G401.6 (cell line): ENCODE measurements at regions not wholly inside any gene's neighbourhood (a gene's known extent, or its start where the extent isn't known, plus 50 kb on each side); places are given as distances from the start of the nearest gene placed in this dataset.

Source experiments
- FAIRE-seq: peaks from 2 replicates; lab custom pipeline; 2012; peaks lifted over from hg19 to GRCh38; lab: Jason Lieb, UNC

DNA sequence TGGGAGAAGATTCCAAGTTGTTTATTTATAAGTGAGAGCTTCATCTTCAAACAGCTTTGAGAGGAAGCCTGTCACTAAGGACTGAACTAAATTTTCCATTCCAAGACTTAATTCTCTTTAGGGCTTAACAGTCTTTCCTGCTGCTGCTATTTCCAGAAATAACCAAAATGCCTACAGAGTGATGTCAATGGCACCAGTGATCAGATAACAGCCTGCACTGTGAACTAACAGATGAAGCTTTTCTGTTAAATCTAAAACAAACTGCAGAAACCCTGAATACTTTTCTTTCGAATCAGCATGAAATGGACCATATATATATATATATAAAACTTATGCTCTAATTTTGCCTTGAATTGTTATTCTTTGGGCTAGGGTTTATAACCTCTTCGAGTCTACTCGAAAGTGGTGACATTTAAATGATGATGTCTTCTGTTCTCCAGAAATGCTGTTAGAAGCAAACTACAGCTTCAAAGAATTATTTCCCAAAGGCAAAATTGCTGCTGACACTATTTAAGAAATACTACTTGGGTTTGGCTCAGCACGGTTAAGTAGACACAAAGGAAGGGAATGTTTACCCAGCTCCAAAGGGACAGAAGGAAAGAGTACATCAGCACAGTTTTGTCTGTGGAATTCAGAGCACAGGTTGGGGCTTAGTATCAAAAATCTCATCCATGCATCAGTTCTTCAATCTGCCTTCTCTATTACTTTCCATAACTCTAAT is 238.5 kb upstream of the LRRN1 start:
- FAIRE-seq, result no peak

DNA sequence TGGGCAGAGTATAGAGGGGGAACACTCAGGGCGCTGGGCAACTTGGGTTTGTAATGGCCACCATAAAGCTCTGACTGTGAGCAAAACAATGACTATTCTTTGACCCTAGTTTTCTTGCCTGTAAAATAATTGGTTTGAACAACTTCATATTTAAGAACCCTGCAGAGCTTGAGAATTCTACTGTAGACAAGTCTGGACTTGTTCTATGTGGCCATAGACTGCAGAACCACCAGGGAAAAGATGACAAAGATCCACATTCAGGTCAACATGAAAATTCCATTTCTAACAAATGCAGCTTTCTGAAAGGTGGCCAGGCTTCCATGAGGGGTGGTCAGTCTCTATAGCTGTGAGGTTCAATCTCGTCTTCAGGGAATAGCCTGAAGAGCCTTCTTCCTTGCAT is 239.4 kb upstream of the LRRN1 start:
- FAIRE-seq, result no peak

DNA sequence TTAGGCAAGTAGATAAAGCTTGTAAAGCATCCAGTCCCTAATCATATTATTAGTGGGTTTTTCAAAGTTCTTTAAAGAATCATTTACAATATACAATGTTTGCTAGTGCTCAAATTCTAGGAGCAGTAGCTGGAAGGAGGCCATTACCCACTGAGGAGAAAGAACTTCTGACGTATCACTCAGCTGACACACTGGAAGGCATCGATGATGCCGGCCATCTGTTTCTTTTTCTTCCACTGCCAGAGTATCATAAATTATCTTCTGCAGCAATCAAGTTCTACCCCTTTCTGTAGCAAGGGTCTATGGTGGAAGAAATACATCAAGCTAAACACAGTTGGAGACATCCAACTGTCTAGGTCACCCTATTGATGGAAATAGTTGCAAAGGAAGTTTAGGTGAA is 243.2 kb upstream of the LRRN1 start:
- no peak for FAIRE-seq

DNA sequence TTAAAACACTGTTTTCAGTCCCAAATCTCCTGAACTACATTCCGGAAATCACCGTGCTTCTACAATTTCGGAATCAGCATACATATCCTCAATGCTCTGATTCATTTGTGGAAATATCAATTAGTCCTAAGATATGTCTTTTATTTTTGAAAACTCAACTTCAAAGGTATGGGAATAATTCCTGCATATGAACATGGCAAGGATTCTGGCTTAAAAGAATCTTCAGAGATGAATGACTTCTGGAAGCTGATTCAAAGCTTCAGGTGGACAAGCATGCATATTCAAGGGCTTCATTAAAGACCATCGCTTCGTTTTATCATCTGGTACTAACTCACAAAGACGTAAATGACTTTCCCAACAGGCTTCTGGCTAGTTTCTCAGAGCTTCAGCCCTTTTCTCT is 246.0 kb upstream of the LRRN1 start:
- no peak for FAIRE-seq

DNA sequence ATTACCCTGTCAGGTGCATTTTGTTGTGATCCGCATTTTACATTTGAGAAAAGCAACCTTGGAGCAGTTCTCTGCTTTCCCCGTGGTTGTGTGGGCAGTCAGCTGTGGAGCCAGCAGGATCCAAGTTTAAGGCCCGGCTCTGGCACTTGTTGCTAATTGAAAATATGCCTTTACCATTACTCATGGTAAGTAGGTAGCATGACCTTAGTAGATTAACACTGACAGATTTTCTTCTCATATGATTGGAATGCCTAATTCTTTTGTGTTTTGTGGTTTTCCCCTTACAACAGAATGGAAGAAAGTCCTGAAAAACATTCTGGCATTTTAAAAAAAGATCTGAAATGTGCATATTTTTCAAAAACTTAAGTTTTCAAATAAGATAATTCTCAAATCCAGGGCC is 246.5 kb upstream of the LRRN1 start:
- FAIRE-seq, result no peak

DNA sequence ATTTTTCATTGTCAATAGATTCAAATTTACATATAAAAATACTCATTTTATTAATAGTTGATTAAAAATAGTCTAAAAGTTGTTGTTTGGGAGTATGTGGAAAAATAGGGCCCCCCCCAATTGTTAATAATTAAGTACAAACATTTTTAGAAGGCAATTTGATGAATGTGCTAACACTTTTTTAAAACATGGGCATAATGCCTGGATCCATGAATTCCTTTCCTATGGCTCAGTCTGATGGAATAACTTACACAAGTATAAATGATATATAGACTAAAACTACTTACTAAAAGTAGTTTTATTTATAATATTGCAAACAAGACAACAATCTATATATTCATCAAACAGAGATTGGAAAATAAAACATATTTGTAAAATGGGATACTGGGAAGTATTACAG is 247.2 kb upstream of the LRRN1 start:
- peak; percentile 17 for FAIRE-seq

DNA sequence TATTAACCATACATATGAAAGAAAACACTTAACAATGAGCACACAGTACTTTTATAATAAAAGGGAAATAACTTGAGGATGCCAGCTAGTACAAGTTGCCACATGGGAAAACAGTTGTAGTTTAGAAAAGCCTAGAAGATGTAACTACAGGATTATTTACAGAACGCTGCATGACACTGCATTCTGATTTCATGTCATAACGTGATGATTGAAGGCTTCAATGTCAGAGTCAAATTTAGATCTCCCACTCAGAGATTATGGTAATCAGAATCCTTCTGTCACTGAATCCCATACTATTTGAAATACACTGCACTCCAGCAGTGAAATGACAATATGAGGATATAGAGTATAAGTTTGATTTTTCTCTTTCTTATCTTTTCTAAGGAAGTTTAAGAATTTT is 253.9 kb upstream of the LRRN1 start:
- FAIRE-seq, result no peak

DNA sequence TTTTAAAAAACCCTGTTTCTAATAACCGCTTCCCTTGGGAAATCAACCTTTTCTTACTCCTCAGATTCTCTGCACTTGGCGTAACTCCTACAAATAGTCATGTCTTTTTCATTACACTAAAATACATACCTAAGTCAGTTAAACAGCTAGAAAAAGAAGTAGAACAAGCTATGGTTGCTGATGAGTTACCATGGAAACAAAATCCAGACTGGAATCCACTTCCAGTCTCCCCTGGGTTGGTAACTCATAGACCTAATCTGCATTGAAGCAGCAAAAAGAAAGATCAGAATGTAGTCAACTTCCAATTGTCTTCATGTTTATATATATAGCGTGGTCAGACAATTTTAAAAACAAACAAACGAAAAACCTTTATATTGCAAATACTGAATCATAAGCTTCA is 260.8 kb upstream of the LRRN1 start:
- FAIRE-seq, result no peak

DNA sequence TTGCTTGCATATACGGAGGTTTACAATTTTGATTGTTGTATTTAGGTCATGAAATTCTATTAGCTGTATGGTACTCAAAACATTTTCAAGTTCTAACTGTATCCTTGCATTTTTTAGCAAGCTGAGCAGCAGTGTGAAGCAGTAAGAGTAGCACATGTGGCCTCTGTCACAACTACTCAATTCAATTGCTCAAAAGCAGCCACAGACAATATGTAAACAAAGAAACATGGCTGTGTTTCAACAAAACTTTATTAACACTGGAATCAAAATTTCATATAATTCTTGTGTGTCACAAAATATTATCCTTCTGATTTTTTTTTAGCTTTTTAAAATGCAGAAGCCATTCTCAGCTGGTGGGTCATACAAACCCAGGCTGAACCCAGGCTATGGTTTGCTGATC is 266.7 kb upstream of the LRRN1 start:
- FAIRE-seq, result no peak

DNA sequence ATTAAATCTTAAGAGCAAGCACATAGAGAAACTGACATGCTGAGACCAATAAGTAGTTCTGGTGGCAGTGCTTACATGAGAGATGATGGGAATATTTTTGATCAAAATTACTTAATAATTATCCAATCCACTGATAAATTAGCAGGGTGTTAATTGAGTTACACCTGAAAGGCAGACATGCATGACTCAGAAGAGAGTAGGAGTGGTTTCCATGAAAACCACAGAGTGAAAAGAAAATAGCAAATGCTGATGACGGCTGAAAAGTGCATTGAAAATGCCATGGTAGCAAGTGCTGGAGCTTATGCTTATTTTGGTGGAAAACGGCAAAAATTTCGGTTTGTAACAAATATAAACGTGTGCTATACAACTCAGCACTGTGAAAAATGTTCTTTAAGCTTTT is 267.8 kb upstream of the LRRN1 start:
- FAIRE-seq, result no peak

DNA sequence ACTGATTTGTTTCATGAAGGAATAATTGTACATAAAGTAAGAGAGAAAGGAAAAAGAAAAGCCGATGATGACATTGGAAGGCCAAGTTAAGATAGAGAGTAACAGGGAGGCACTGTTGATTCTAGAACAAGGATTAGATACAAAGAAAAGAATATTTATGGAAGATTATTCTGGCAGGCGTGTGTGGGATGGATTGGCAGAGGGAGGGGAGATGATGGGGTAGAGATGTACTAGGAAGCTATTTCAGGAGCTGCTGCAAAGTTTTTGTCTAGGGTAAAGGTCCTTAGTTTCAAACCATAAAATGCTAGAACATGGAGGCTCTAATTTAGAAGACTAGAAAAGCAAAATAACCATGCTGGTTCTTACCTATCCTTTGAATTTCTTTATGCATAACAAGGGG is 280.0 kb upstream of the LRRN1 start:
- no peak for FAIRE-seq

DNA sequence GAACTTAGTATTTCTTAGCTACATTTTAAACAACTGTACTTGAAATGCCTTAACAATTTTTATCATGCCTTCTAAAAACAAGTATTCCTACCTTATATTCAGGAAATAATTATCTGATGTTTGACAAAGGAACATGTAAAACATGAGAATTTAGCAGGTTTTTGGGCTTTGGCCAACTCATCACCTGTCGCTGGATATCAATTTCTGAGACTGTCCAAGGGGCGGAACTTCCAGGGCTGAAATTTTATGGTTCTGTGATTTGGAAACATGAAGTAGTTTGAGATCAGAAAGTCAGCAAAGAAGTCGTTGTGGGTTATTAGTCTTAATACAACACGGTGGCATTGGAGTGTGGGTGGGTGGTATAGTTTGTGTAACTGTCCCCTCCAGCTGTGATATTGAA is 282.2 kb upstream of the LRRN1 start:
- FAIRE-seq, result no peak

DNA sequence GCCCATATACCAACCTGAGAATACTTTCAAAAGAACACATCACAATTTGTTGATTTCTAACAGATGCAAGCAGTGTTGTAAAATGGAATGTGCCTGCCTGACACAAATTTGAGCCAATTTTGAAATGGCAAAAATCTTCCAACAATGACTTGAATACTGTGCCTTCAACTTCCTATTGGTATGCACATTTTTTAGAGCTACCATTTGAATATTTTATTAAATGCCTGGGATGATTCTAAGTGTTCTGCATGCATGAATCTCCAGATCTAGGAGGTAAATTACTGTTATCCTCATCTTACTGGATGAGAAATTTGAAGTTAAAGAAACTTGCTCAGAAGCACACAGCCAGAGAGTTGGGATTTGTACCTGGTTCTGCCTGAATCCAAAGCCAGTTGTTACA is 282.8 kb upstream of the LRRN1 start:
- FAIRE-seq, result no peak

DNA sequence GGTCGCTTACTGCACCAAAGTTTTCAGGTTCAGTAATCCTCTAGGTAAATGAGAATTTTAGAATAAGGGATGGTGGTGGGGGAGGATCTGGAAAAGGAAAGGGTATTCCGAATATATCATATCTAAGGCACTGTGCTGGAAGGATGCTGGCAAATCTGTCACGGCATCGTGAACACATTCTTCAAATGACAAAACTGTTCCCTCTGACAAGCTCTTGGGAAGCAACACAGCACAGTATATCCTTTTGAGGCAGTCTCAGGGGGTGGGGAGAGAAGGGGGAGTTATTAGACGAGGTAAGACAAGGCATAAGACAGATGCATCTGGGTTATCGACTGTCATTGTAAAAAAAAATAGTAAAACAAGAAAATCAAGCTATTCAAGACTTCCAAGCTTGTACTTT is 289.6 kb upstream of the LRRN1 start:
- FAIRE-seq, result no peak

DNA sequence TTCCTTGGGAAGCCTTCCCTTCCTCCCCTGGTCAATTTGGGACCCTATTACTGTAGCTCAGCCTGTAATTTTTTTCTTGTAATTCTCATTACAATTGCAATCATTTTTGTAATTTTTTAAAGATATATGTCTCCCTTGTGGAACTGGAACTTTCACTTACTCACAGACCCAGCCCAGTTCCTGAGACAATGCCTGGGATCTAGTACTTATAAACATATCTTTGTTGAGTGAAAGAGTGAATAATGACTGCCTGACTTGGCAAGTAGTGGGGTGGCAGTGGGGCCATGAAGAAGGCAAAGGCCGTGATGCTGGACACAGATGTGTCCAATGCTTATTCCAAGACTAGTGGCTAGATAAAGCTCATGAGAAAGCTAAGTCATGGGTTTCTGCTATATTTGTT is 294.5 kb upstream of the LRRN1 start:
- FAIRE-seq, result no peak

DNA sequence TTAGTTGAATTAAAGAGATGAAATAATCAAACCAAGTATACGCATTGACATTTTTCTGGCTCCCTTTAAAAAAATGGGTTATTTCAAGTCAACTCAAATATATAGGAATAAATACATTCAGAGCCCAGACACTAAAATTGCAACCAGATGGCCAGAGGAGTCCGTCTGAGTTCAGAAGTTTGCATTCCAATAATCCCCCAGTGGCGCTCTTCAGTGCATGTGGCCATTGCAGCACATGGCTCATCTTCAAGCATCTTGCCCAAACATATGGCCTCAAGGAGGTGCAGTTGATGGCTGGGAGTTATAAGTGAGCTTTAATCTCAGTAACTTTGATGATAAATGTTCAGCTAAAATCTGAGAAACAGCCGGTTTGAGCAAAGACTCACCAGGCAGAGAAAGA is 295.8 kb upstream of the LRRN1 start:
- no peak for FAIRE-seq

DNA sequence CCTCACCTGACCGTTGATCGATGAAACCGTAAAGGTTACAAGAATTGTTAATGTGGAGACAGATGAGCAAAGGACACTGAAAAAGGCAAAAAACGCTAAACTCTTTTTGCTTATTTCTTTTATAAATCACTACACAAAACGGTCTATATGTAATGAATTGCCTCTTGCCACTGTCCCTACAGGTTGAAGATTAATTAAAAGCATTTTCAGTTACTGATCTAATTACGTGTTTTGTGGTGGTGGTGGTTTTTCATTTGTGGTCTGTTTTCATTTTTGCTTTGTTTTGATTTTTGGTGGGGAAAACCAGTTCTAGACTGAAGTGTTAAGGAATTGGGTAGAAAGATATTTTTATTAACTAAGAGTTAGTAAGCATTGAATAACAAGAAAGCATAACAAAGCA is 299.2 kb upstream of the LRRN1 start:
- FAIRE-seq, result no peak

DNA sequence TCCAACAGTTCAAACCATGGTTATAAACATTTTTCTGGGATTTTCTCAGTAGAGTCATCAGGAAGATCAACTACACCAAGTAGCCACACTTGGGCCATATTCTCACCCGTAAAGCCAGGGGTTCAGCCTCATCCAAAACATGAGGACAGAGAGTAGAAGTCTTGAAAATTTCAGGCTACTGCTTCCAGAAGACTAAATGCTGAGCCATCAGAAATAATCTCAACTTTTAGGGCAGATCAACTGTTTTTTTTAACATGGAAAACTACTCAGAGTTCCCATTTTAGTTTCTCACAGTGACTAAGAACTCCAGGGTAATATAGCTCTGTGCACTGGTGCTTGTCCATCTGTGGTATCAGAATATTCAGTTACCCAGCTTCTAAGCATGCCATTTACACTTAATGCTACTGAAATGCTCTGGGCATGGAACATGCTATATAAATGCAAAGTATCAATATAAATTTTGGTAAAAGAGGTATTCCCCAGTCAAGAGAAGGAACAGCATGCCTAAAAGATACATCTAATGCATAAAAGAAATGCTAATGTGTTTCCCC is 300.1 kb upstream of the LRRN1 start:
- no peak for FAIRE-seq

DNA sequence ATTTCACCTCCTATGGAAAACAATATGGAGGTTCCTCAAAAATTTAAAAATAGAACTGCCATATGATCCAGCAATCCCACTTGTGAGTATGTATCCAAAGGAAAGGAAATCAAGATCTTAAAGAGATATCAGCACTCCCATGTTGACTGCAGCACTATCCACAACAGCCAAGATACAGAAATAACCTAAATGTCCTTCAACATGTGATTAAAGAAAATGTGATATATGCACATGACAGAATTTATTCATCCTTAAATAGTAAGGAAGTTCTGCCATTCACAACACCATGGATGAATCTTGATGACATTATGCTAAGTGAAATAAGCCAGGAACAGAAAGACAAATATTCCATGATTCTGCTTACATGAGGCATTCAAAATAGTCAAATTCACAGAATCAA is 303.6 kb upstream of the LRRN1 start:
- FAIRE-seq, result no peak

DNA sequence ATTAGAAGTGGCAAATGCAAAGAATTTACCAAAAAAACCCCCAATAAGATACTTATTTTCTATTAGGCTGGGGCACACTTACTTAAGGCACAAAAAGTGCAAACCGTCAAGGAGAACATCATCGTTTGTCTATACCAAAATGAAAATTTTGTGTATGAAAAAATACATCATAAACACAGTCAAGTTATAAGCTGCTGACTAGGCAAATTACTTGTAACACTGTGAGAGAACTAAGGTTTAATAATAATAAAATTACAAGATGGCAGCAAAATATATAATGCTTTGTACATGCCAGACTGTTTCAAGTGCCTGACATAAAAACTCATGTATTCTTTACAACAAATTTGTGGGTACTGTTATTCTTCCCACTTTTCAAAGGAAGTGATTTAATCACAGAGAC is 297.2 kb upstream of the CRBN start:
- no peak for FAIRE-seq

DNA sequence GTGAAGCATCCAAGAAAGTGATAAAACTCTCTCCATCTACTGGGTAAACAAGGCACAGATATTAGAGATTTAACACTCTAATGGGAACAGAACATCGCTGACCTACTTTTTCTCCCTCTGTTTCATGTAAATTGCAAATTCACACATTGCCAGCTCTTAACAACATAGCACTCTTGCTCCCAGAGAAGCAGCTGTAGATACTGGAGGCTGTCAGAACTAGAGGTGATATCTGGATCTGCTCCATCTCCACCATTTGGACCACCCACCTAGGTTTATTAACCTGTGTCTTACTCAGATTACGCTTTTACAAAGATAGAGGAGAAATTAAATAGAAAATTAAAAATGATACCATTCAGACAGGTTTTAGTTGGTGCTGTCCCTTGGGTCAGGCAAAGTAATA is 289.1 kb upstream of the CRBN start:
- FAIRE-seq, result no peak

DNA sequence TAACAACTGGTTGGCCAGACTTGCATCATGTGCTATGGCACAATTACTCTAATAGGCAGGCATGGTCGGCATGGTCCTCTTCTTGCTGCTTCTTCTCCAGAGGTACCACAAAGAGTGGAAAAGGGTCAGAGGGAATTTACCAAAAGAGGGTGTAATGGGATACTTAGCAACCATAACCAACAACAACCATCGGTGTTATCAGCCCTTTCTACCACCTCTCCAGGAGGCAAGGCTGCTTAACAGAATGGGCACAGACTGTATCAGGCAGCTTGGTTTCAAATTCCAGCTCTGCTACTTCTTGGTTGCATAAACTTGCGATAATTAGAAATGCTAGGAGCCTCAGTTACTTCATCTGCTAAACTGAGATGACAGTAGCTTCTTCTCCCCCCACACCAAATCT is 284.6 kb upstream of the CRBN start:
- no peak for FAIRE-seq

DNA sequence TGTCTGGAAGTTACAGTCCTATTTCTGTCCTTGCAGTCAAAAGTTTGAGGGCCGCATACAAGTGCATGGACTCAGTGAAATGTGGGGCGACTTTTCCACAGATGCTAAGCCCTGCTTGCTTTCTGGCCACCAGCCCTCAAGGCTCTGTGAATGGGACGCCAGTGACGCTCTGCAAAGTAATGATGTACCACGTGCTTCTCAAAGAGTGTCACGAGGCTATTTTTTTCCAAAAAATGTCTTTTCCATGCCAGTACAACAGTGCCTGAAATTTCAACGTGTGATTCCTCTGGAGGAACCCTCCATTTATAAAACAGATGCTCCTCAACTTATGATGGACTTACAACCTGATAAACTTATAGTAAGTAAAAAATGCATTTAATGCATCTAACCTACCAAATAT is 281.8 kb upstream of the CRBN start:
- no peak for FAIRE-seq

DNA sequence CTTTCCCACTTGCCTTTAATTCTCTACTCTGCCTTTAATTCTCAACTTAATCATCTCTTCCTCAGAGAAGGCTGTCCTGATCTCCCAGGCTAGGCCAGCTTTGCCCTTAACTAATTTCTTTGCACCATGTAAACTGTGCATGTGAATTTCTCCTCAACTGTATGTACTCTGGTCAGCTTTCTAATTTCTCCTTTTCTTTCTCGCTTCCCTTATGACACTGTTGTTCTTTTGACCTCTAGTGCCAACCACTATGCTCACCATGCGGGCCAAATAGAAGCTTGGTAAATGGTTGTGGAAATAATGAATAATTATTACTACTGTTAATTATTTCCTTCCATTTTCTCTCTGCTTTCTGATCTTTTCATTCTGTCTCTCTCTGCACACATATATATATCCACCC is 269.0 kb upstream of the CRBN start:
- FAIRE-seq, result no peak

DNA sequence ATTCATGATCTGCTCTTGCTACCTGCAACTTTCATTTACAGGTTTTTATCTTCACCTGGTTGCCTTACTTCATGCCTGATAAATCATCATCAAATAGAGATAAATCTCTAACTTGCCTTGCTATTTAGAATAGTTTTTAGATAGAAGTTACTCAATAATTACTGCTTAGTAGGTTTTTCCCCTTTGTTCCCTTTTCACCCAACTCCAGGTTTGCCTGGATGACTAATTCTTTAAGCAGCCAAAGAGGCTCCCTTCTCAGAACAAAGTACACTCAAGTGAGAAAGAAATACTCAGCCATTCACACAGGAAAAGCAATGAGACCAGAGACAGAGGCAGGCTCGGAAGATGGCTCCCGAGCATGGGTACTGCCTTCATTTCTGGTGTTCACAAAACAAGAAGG is 268.1 kb upstream of the CRBN start:
- no peak for FAIRE-seq
